22Rv1 (cell line): ENCODE measurements at regions not wholly inside any gene's neighbourhood (a gene's known extent, or its start where the extent isn't known, plus 50 kb on each side); places are given as distances from the start of the nearest gene placed in this dataset.

Source experiments
- ZFX ChIP-seq: fragments of 450-650 bp; IDR thresholded peaks from 2 replicates; pipeline ENCODE4 v1.6.1; 2017; ENCODE audit warnings: antibody characterized with exemption, borderline replicate concordance
- TF ChIP-seq, protein P1 (sequence below): fragments of 450-650 bp; IDR thresholded peaks from 2 replicates; pipeline ENCODE4 v1.5.1; 2017; ENCODE audit warnings: mild to moderate bottlenecking

DNA sequence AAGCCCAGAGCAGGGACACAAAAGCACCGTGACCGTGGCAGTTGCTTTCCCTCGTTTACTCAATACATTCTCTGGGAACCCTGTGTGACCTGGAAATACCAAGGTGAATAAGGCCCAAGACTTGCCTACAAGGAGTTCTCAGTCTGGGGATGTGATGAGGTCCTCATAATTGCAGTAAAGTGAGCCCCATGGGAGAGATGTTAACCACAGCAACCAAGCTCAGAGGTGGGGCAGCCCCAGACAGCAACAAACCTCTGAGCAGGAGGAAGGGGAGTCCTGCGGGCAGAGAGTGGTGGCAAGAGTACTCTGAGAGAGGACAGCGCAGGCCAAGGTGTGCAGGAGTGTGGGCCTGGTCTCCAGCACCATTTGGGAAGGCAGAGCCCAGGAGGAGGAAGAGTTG, 91.6 kb downstream of the TTC32 start:
- TF ChIP-seq, protein P1, sequence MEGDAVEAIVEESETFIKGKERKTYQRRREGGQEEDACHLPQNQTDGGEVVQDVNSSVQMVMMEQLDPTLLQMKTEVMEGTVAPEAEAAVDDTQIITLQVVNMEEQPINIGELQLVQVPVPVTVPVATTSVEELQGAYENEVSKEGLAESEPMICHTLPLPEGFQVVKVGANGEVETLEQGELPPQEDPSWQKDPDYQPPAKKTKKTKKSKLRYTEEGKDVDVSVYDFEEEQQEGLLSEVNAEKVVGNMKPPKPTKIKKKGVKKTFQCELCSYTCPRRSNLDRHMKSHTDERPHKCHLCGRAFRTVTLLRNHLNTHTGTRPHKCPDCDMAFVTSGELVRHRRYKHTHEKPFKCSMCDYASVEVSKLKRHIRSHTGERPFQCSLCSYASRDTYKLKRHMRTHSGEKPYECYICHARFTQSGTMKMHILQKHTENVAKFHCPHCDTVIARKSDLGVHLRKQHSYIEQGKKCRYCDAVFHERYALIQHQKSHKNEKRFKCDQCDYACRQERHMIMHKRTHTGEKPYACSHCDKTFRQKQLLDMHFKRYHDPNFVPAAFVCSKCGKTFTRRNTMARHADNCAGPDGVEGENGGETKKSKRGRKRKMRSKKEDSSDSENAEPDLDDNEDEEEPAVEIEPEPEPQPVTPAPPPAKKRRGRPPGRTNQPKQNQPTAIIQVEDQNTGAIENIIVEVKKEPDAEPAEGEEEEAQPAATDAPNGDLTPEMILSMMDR = no peak
- no peak for TF ChIP-seq ZFX
